Central memory CD8-positive, alpha-beta T cell (primary cell): ENCODE measurements at regions not wholly inside any gene's neighbourhood (a gene's known extent, or its start where the extent isn't known, plus 50 kb on each side); places are given as distances from the start of the nearest gene placed in this dataset.

Source experiments
- ATAC-seq: fragments of 150-1000 bp; cut with Tn5 transposase; replicated peaks from 2 replicates; pipeline ENCODE4 v1.10.0; 2022; ENCODE audit warnings: mild to moderate bottlenecking, moderate FRiP score, moderate number of reproducible peaks; ENCODE audit not compliant: poor library complexity, severe bottlenecking; ENCODE audit errors: extremely low read depth
- DNase-seq, 2 donors: peaks; one replicate each; pipeline ENCODE4 v3.0.0; 2021; ENCODE audit warnings: low spot score in 2 of 2
- H3K27ac Mint-ChIP-seq: one replicate; pipeline ENCODE4 v1.8.0; 2022; ENCODE audit warnings: low read depth, mild to moderate bottlenecking, moderate library complexity, mixed read lengths
- H3K27me3 Mint-ChIP-seq: one replicate; pipeline ENCODE4 v1.8.0; 2022; ENCODE audit warnings: mixed read lengths
- H3K36me3 Mint-ChIP-seq: one replicate; pipeline ENCODE4 v1.8.0; 2022; ENCODE audit warnings: mild to moderate bottlenecking, moderate library complexity, mixed read lengths; ENCODE audit not compliant: insufficient read depth
- H3K4me1 Mint-ChIP-seq: one replicate; pipeline ENCODE4 v1.8.0; 2022; ENCODE audit warnings: mixed read lengths
- H3K4me3 Mint-ChIP-seq: one replicate; pipeline ENCODE4 v1.8.0; 2022; ENCODE audit warnings: mild to moderate bottlenecking, moderate library complexity, mixed read lengths
- H3K9me3 Mint-ChIP-seq: one replicate; pipeline ENCODE4 v1.8.0; 2022; ENCODE audit warnings: mixed read lengths

DNA sequence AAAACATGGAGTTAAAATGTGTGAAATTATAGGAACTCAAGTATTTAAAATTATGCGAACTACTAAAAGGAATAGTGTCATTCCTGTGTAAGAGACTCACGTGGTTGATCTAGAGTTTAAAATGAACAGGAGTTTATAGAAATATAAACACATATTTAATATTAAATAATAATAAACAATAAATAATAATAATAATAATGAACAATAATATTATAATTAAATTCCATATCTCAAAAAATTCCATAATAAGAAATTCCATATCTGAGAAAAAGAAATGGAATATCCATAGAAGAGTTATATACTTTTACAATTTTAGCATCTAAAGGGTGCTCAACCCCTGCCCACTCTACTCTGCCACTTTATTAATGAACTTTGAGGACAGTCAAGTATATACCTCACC is 429.6 kb downstream of the TNS3 start:
- no peaks in the 10 kb centered on the region for H3K27me3 Mint-ChIP-seq
- H3K9me3 Mint-ChIP-seq = no peaks in the 10 kb centered on the region
- DNase-seq = no peak
- H3K4me1 Mint-ChIP-seq = no peaks in the 10 kb centered on the region
- H3K36me3 Mint-ChIP-seq = no peaks in the 10 kb centered on the region
- no peak for ATAC-seq
- no peak overlapping the region for H3K27ac Mint-ChIP-seq
- H3K4me3 Mint-ChIP-seq = no peak overlapping the region

DNA sequence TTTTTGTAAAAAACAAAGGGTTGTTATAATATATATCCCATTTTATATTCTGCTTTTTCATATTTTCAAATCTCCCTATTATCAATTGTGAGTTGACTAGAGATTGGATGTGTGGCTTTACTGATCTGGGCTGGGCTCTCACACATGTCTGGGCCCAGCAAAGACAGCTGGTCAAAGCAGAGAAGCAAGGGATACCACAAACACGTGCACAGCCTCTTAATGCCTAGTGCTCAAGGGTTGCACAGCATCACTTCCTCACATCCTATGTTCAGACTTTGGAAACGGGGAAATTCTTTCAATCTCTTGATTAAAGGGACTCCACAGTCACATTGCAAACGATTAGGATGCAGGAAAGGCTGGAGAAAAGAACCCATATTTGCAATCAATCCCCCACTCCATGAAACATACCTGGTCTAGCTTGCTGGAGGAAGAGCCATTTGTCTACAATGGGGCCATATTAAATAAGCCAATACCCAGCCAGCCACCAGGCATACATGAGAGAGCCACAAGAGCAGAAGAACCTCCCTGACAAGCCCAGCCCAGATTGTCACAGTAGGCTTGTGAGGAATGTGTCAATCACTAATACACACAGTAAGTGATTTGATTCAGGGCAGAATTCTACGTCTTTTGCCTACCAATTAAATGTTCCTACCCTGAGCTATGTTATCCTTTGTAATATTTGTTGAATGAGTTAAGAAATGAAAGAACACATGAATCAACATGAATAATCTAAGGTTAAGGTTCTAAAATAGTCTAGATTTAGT is 431.2 kb downstream of the TNS3 start:
- H3K27ac Mint-ChIP-seq = no peak overlapping the region

DNA sequence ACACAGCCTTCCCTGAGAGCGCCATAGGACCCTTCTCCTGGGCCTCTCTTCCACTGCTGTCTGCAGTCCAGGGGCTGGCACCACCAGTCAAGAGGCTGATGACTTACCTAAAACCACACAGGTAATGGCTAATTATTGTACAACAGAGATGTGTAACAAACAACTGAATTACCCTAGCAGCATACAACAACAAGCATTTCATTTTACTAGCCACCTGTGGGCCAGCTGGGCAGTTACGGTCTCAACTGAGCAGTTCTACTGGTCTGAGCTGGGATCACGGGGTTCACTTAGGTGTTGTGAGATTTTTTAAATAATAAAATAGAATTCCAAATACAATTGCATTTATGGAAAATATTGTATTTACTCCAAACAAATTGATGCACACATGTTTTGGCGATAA is 431.9 kb downstream of the TNS3 start:
- H3K27me3 Mint-ChIP-seq = no peaks in the 10 kb centered on the region
- H3K9me3 Mint-ChIP-seq = peaks cover 7% of the 10 kb centered on the region
- H3K27ac Mint-ChIP-seq = no peak overlapping the region
- H3K36me3 Mint-ChIP-seq = no peaks in the 10 kb centered on the region
- DNase-seq (no peak), ATAC-seq (no peak)
- H3K4me3 Mint-ChIP-seq = no peak overlapping the region
- H3K4me1 Mint-ChIP-seq = no peaks in the 10 kb centered on the region

More for the DNA sequence above, 431.2 kb downstream of the TNS3 start:
- no peak overlapping the region for H3K4me3 Mint-ChIP-seq
- ATAC-seq (no peak), DNase-seq (no peak)
- peaks cover 7% of the 10 kb centered on the region for H3K9me3 Mint-ChIP-seq
- H3K4me1 Mint-ChIP-seq = no peaks in the 10 kb centered on the region
- H3K36me3 Mint-ChIP-seq = no peaks in the 10 kb centered on the region
- H3K27me3 Mint-ChIP-seq = no peaks in the 10 kb centered on the region

DNA sequence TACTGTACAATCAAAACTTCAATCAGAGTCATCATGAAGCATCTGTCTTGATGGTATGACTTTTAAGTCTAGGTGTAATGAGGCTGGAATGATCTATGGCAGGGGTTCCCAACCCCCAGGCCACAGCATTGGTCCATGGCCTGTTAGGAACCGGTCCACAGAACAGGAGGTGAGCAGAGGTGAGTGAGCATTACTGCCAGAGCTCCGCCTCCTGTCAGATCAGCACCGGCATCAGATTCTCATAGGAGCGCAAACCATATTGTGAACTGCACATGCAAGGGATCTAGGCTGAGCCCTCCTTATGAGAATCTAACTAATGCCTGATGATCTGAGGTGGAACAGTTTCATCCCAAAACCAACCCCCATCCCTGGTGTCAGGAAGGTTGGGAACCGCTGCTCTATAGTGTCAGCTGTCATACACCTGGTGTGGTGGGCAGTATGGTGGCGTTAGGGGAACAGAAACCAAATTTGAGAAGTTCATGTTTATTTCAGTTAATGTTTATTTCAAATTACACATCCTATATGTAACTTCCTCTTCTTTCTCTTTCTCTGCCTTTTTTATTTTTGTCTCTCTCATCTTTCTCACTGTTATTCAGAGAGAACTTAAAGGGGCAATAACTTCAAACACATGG is 432.6 kb downstream of the TNS3 start:
- Mint-ChIP-seq H3K4me1 (no peaks in the 10 kb centered on the region), H3K9me3 (peaks cover 12% of the 10 kb centered on the region), H3K4me3 (no peak overlapping the region), H3K27me3 (no peaks in the 10 kb centered on the region), H3K27ac (no peak overlapping the region), H3K36me3 (no peaks in the 10 kb centered on the region)
- no peak for DNase-seq
- no peak for ATAC-seq

DNA sequence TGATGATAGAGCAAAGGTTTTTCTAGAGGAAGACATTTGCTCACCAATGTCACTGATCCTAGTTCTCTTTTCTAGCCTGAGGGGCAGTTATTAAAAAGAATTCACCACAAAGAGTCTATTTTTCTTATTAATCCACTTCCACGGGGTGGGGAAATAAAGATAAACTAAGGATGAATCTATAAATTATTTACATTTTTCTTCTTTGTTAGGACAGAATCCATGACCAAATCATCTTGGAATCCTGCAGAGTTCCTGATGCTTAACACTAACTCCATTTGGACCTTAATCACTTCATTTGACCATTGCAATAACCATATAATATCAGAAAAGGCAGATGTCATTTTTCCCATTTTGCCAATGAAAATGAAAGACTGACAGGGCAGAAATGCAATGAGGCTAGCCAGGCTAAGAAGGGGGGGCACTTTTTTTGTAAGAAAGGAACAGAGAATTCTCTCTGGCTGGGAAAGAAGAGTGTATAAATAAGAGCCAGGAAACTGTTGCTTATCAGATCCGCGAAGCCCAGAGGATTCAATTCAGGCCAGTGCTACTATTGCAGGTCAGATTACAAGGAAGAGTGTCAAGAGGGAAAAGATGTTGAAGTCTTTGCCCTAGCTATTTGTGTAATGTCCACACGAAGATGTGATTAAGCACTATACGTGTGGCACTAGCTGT is 433.2 kb downstream of the TNS3 start:
- Mint-ChIP-seq H3K9me3 (peaks cover 12% of the 10 kb centered on the region), H3K27ac (no peak overlapping the region), H3K4me3 (no peak overlapping the region), H3K36me3 (no peaks in the 10 kb centered on the region), H3K4me1 (no peaks in the 10 kb centered on the region), H3K27me3 (no peaks in the 10 kb centered on the region)
- ATAC-seq = no peak
- no peak for DNase-seq

DNA sequence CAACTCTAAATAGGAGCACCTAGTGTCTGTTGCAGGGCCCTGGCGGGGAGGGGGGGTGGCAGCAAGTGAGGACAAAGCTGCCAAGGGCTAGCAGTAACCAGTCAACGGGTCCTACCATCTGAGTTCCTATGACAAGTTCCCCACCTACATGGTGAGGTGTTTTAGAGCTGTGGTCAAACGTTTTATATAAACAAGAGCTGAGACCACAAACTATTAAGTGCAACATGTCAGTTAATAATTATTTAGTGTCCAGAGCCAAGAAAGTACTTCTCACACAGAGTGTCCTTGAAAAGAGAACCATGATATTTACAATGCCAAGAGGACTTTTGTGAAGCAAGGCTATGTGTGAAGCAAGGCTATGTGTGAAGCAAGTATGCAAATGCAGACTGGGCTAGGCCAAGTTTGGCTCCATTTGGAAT is 434.7 kb downstream of the TNS3 start:
- H3K27ac Mint-ChIP-seq = no peak overlapping the region
- H3K36me3 Mint-ChIP-seq = no peaks in the 10 kb centered on the region
- peaks cover 12% of the 10 kb centered on the region for H3K9me3 Mint-ChIP-seq
- H3K4me3 Mint-ChIP-seq = no peak overlapping the region
- DNase-seq (no peak), ATAC-seq (no peak)
- no peaks in the 10 kb centered on the region for H3K4me1 Mint-ChIP-seq
- H3K27me3 Mint-ChIP-seq = no peaks in the 10 kb centered on the region

DNA sequence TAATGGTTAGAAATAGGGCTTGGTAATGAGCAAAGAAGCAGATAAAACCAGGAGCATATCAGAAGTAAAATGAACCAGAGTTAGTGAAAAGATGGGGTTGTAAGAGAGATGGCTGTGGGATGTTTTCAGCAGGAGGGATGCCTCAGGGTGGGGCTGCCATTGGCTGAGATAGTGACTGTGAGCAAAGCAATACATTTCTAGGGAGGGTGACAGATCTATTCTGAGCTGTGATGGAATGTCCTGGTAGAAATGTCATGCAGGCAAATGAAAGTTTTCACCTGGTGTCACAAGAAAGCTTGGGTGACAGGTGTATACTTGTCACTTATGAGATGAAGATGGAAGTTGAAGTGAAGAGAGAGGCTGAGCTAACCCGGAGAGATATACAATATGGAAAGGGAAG is 435.9 kb downstream of the TNS3 start:
- H3K27me3 Mint-ChIP-seq = no peaks in the 10 kb centered on the region
- H3K27ac Mint-ChIP-seq = no peak overlapping the region
- no peaks in the 10 kb centered on the region for H3K36me3 Mint-ChIP-seq
- ATAC-seq (no peak), DNase-seq (no peak)
- H3K4me3 Mint-ChIP-seq = no peak overlapping the region
- no peaks in the 10 kb centered on the region for H3K4me1 Mint-ChIP-seq
- H3K9me3 Mint-ChIP-seq = peaks cover 12% of the 10 kb centered on the region

DNA sequence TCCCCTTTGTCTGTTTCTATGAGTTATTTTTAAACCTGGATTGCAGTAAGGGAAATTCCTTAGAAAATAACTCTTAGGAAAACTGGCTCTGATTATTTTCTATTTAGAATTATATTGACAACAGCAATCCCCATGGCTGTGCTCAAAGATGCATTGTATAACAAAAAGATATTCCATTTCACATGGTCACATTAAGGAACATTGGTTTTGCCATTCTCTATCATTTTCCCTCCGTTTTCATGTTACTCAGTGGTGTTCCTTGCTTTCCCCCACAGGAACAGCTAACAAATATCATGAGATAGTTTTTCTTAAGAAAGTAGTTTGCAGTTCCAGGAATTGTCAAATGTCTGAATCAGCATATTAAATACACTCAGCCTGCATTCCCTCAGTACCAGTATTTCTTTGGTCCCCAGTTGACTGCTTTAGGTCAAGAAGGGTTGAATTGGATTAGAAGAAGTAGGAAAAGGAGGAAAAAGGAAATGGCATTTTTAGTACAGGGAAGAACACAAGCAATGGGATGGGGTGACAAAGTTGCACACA is 436.7 kb downstream of the TNS3 start:
- ATAC-seq (no peak), DNase-seq (no peak)
- Mint-ChIP-seq H3K4me3 (no peak overlapping the region), H3K4me1 (no peaks in the 10 kb centered on the region), H3K9me3 (peaks cover 12% of the 10 kb centered on the region), H3K27ac (no peak overlapping the region), H3K36me3 (no peaks in the 10 kb centered on the region), H3K27me3 (no peaks in the 10 kb centered on the region)

DNA sequence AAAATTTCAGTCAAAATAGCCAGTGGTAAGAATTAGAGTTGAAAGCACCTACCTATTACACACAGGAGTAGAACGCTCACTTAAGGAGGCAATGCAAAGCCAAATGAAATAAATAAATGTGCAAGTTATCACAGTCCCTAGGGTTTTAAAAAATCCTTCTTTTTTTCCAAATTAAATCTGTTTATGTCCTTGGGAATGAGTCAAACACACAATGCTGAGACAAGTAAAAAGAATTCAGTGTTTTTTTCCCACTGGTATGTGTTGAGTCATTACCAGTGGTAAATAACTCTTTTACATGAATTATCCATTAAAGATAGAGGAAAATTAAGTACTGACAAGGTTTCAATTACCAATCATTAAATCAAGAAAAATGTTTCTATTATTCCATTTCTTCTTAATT is 438.6 kb downstream of the TNS3 start:
- ATAC-seq = no peak
- Mint-ChIP-seq H3K4me1 (no peaks in the 10 kb centered on the region), H3K27me3 (no peaks in the 10 kb centered on the region), H3K4me3 (no peak overlapping the region), H3K27ac (no peak overlapping the region), H3K36me3 (no peaks in the 10 kb centered on the region), H3K9me3 (peaks cover 17% of the 10 kb centered on the region)
- DNase-seq = no peak

DNA sequence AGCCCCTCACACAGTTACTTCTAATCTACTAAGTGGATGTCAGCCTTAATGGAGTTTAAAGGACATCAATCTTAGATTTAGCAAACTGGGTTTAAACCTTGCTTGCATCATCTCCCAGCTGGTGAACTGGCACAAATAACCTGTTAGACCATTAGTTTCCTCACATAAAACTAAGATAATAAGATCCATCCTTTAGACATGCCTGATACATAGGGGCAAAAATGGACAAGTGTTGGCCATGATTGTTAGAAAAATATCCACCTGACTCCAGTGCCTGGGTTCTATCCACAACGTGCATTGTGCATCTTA is 439.1 kb downstream of the TNS3 start:
- DNase-seq (no peak), ATAC-seq (no peak)
- Mint-ChIP-seq H3K27ac (no peak overlapping the region), H3K9me3 (peaks cover 17% of the 10 kb centered on the region), H3K4me3 (no peak overlapping the region), H3K36me3 (no peaks in the 10 kb centered on the region), H3K27me3 (no peaks in the 10 kb centered on the region), H3K4me1 (no peaks in the 10 kb centered on the region)

DNA sequence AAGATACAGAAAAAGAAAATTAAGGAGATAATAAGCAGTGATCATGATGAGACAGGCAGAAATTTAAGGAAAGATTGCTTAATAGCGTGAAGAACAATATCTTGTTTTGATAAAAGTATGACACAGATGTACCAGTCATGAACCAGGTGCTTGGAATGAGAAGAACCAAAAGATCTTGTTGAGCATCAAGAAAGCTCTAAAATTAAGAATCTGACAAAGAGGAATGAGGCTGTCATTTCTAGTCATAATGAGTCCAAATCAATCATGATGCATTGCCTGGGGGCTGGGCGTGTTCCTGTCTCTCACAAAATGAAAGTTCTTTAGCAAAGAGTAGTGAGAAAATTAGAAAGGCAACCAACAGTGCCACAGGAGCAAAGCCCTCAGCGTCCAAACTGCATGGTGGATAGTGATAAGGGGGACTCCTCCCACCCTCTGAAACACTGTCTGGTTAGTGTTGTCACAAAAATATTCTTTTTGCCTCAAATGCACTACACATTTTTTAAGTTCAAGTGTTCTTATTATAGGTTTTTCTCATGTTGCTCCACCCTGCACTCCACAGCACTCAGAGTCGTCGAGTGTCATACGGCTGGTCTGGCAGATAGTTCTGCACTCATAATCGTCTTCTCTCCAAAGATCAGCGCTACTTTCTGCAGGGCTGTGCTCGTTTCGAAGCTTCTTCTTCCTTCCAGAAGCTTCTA is 439.6 kb downstream of the TNS3 start:
- Mint-ChIP-seq H3K27me3 (no peaks in the 10 kb centered on the region), H3K4me3 (no peak overlapping the region), H3K36me3 (no peaks in the 10 kb centered on the region), H3K4me1 (no peaks in the 10 kb centered on the region), H3K27ac (no peak overlapping the region), H3K9me3 (peaks cover 17% of the 10 kb centered on the region)
- DNase-seq (no peak), ATAC-seq (no peak)

DNA sequence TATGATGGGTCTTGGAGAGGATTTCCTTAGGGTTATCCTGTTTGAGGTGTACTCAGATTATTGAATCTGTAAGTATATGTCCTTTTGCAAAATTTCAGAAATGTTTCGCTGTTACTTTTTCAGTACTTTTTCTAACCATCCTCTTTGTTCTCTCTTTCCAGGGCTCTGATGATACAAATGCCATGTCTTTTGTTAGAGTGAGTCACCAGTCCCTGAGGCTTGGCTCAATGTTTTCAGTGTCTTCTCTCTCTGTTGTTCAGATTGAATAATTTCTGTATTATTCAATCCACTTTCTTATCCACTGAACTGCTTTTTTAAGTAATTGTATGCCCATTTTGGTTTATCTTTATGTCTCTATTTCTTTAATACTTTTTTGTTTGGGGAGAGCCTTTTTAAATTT is 449.4 kb downstream of the TNS3 start:
- no peaks in the 10 kb centered on the region for H3K27me3 Mint-ChIP-seq
- H3K36me3 Mint-ChIP-seq = peaks cover 2% of the 10 kb centered on the region
- ATAC-seq (no peak), DNase-seq (no peak)
- no peaks in the 10 kb centered on the region for H3K4me1 Mint-ChIP-seq
- H3K9me3 Mint-ChIP-seq = peaks cover 17% of the 10 kb centered on the region
- no peak overlapping the region for H3K4me3 Mint-ChIP-seq
- H3K27ac Mint-ChIP-seq = no peak overlapping the region
